Stomach (tissue), 8 donors: ENCODE measurements at regions not wholly inside any gene's neighbourhood (a gene's known extent, or its start where the extent isn't known, plus 50 kb on each side); places are given as distances from the start of the nearest gene placed in this dataset.

Experiments
- DNase-seq, 2 donors: peaks; one replicate each; pipeline versions ENCODE4 v3.0.0 to v3.0.0-alpha.2; 2013 to 2019
- H3K27ac ChIP-seq, 5 donors: fragments of 200-600 bp in 4 of 5; sonication (generic) in 4 of 5; one replicate each; pipeline ENCODE4 v1.5.1; 2013 to 2019; ENCODE audit warnings: mild to moderate bottlenecking in 1 of 5, moderate library complexity in 1 of 5
- H3K27me3 ChIP-seq, 3 donors: fragments of 200-600 bp; sonication (generic); one replicate each; pipeline ENCODE4 v1.5.1; 2017 to 2019; ENCODE audit warnings: mixed run types in 1 of 3
- H3K36me3 ChIP-seq, 4 donors: fragments of 200-600 bp; sonication (generic); 1 replicate in 3 of 4; 2 replicates in 1 of 4; pipeline ENCODE4 v1.5.1; 2016 to 2019
- H3K4me1 ChIP-seq, 4 donors: fragments of 200-600 bp; sonication (generic); one replicate each; pipeline ENCODE4 v1.5.1; 2016 to 2019
- H3K4me3 ChIP-seq, 4 donors: fragments of 200-600 bp; sonication (generic) in 3 of 4; one replicate each; pipeline ENCODE4 v1.5.1; 2016 to 2019; ENCODE audit warnings: mild to moderate bottlenecking in 1 of 4
- H3K9me3 ChIP-seq, 4 donors: fragments of 200-600 bp; sonication (generic); one replicate each; pipeline ENCODE4 v1.5.1; 2016 to 2019
- CTCF ChIP-seq, 7 experiments: fragments of 450-650 bp in 4 of 7; fragments of 200-600 bp in 3 of 7; sonication (generic) in 3 of 7; IDR thresholded peaks; one replicate each; pipeline ENCODE4 v1.5.1; 2016 to 2019; ENCODE audit warnings: antibody characterized with exemption in 7 of 7, control low read depth in 2 of 7, mild to moderate bottlenecking in 1 of 7
- EP300 ChIP-seq: sonication (generic); formaldehyde crosslinking; IDR thresholded peaks from one replicate; pipeline ENCODE4 v1.6.1; 2017; ENCODE audit warnings: antibody characterized with exemption
- POLR2A ChIP-seq, 4 donors: fragments of 450-650 bp; IDR thresholded peaks; one replicate each; pipeline ENCODE4 v1.6.1; 2016; ENCODE audit warnings: antibody characterized with exemption in 4 of 4, control low read depth in 2 of 4, mild to moderate bottlenecking in 1 of 4, moderate library complexity in 1 of 4
- POLR2AphosphoS5 ChIP-seq, 3 donors: sonication (generic); formaldehyde crosslinking; IDR thresholded peaks; one replicate each; pipeline ENCODE4 v1.6.1; 2016; ENCODE audit warnings: antibody characterized with exemption in 3 of 3
- WGBS, 5 donors: extraction: QIAGEN DNeasy Blood & Tissue Kit in 3 of 5; methylation state at CpG; one replicate each; pipeline versions ENCODE4 v1.1.5 to v1.1.7; 2013 to 2018; 5-methylcytosine and 5-hydroxymethylcytosine counted together
- intact Hi-C: fragments of 100-400 bp; cut with DNase I; formaldehyde crosslinking; loops from one replicate; pipeline ENCODE4 v1.15.1; 2023; ENCODE audit warnings: low total_unique reads
- donor health status: healthy with polysubstance abuse.
- donor health status: Bipolar disorder and iron deficiency.
- donor health status: healthy.

- no peak for TF ChIP-seq POLR2AphosphoS5 (IDR thresholded peaks at IDR 0.05)
- TF ChIP-seq POLR2A (IDR thresholded peaks at IDR 0.05): no peak
- TF ChIP-seq CTCF (IDR thresholded peaks at IDR 0.05): no peak
- TF ChIP-seq EP300: no peak
- no peak overlapping the region for H3K27ac ChIP-seq
- no peak for DNase-seq
- H3K9me3 ChIP-seq: no peaks in the 10 kb centered on the region
- intact Hi-C loops: no loop called here
- peaks cover 0 to 36% (median 0%) of the 10 kb centered on the region in 3 donors for H3K27me3 ChIP-seq
- no peaks in the 10 kb centered on the region for H3K4me1 ChIP-seq
- H3K4me3 ChIP-seq: no peak overlapping the region
- WGBS, 5 donors: 77 to 89% (median 83%) methylated on average over 4 of the region's 4 CpGs
- H3K36me3 ChIP-seq: no peaks in the 10 kb centered on the region
These were observed 566.6 kb upstream of the MGMT start for GRCh38 chr10:128900456-128900855.

GRCh38 chr10:128901236-128901635, 565.8 kb upstream of the MGMT start:
- Histone ChIP-seq H3K36me3 (no peaks in the 10 kb centered on the region), H3K27me3 (peaks cover 0 to 36% (median 0%) of the 10 kb centered on the region in 3 donors), H3K9me3 (no peaks in the 10 kb centered on the region), H3K4me3 (no peak overlapping the region), H3K27ac (no peak overlapping the region), H3K4me1 (no peaks in the 10 kb centered on the region)
- TF ChIP-seq POLR2AphosphoS5 (IDR thresholded peaks at IDR 0.05): no peak
- TF ChIP-seq POLR2A (IDR thresholded peaks at IDR 0.05): no peak
- TF ChIP-seq CTCF (IDR thresholded peaks at IDR 0.05): no peak
- TF ChIP-seq EP300: no peak
- no peak for DNase-seq
- intact Hi-C loops: no loop called here

- no peak overlapping the region for H3K27ac ChIP-seq
- WGBS, 5 donors: 64 to 84% (median 78%) methylated on average over 2 of the region's 2 CpGs
- no peaks in the 10 kb centered on the region for H3K9me3 ChIP-seq
- no peak overlapping the region for H3K4me3 ChIP-seq
- H3K27me3 ChIP-seq: peaks cover 0 to 36% (median 0%) of the 10 kb centered on the region in 3 donors
- H3K36me3 ChIP-seq: no peaks in the 10 kb centered on the region
- intact Hi-C loops: no loop called here
- H3K4me1 ChIP-seq: no peaks in the 10 kb centered on the region
- DNase-seq: no peak
- TF ChIP-seq POLR2A (IDR thresholded peaks at IDR 0.05) (no peak), CTCF (IDR thresholded peaks at IDR 0.05) (no peak), EP300 (no peak), POLR2AphosphoS5 (IDR thresholded peaks at IDR 0.05) (no peak)
These were observed 564.9 kb upstream of the MGMT start for GRCh38 chr10:128902031-128902710.

DNA sequence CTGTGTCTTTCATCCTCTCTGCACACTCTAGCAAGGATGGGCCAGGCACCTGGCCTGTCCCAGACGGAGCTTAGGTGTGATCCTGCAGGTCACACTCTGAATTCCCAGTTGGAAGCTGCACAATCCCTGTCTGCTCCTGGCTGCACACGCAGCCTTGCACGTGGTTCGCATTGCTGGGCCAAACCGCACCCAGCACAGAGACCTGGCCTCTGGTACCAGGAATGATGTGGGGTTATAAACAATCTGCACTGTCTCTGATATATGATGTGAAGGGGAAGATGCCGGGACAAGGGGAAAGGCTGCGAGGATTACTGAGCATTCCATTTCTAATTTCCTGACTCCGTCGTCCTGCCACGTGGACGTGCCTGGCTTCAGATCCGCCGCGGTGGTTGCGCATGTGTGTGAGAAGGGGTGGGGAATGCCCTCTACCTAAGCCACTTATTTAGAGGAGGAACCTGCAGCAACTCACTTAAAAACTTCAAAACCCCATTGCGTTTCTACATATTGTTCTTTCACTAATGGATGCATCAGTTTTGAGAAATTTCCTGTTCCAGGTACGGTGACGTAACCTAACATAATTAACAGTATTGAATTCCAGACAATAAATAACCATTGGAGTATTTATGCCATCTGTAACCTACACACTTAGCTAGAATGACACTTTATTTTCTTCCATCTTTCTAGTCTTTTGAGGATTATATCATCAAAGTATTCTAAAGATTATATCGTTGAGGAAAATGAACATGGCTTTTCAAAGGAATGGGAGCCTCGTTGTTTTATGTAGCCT, 559.7 kb upstream of the MGMT start:
- WGBS, 5 donors: 78 to 88% (median 86%) methylated on average over 20 of the region's 20 CpGs
- intact Hi-C loops: no loop called here
- TF ChIP-seq POLR2AphosphoS5 (IDR thresholded peaks at IDR 0.05) (no peak), POLR2A (IDR thresholded peaks at IDR 0.05) (no peak), EP300 (no peak), CTCF (IDR thresholded peaks at IDR 0.05) (no peak)
- no peak overlapping the region for H3K27ac ChIP-seq
- no peaks in the 10 kb centered on the region for H3K4me1 ChIP-seq
- no peaks in the 10 kb centered on the region for H3K36me3 ChIP-seq
- H3K4me3 ChIP-seq: no peak overlapping the region
- no peaks in the 10 kb centered on the region for H3K9me3 ChIP-seq
- no peak for DNase-seq
- peaks cover 0 to 9% (median 0%) of the 10 kb centered on the region in 3 donors for H3K27me3 ChIP-seq
